Vagina (tissue), 2 donors: ENCODE measurements at regions not wholly inside any gene's neighbourhood (a gene's known extent, or its start where the extent isn't known, plus 50 kb on each side); places are given as distances from the start of the nearest gene placed in this dataset.
"Not testable (repeated sequence)": the region's sequence is repeated elsewhere in the genome, so short reads cannot be mapped to it uniquely, and the experiment has no call there.

Source experiments
- DNase-seq, 2 donors: peaks; one replicate each; pipeline ENCODE4 v3.0.0-alpha.2; 2017; ENCODE audit errors: extremely low spot score in 2 of 2
- H3K27ac ChIP-seq: fragments of 200-600 bp; sonication (generic); one replicate; pipeline ENCODE4 v1.5.1; 2019
- H3K27me3 ChIP-seq: fragments of 200-600 bp; sonication (generic); one replicate; pipeline ENCODE4 v1.5.1; 2019
- H3K36me3 ChIP-seq, 2 donors: fragments of 200-600 bp; sonication (generic); one replicate each; pipeline ENCODE4 v1.5.1; 2017 to 2019
- H3K4me1 ChIP-seq: fragments of 200-600 bp; sonication (generic); one replicate; pipeline ENCODE4 v1.5.1; 2019
- H3K4me3 ChIP-seq, 2 donors: fragments of 200-600 bp; sonication (generic); 1 replicate in 1 of 2; 2 replicates in 1 of 2; pipeline ENCODE4 v1.5.1; 2016 to 2019
- H3K9me3 ChIP-seq: fragments of 200-600 bp; sonication (generic); one replicate; pipeline ENCODE4 v1.5.1; 2019
- POLR2A ChIP-seq, 2 donors: fragments of 450-650 bp; IDR thresholded peaks; one replicate each; pipeline ENCODE4 v1.6.1; 2017; ENCODE audit warnings: antibody characterized with exemption in 2 of 2, mild to moderate bottlenecking in 2 of 2, moderate library complexity in 2 of 2
- POLR2AphosphoS5 ChIP-seq, 2 donors: sonication (generic); formaldehyde crosslinking; IDR thresholded peaks; one replicate each; pipeline ENCODE4 v1.9.0; 2017; ENCODE audit warnings: antibody characterized with exemption in 2 of 2, mild to moderate bottlenecking in 2 of 2, low read depth in 1 of 2; ENCODE audit not compliant: insufficient read depth in 1 of 2
- intact Hi-C: fragments of 100-400 bp; cut with DNase I; formaldehyde crosslinking; loops from one replicate; pipeline ENCODE4 v1.15.1; 2023
- TF ChIP-seq, protein P1 (sequence below), 3 experiments: fragments of 450-650 bp in 2 of 3; fragments of 200-600 bp in 1 of 3; sonication (generic) in 1 of 3; IDR thresholded peaks; one replicate each; pipeline ENCODE4 v1.5.1; 2017 to 2019; ENCODE audit warnings: antibody characterized with exemption in 3 of 3, mild to moderate bottlenecking in 2 of 3, moderate library complexity in 2 of 3

DNA sequence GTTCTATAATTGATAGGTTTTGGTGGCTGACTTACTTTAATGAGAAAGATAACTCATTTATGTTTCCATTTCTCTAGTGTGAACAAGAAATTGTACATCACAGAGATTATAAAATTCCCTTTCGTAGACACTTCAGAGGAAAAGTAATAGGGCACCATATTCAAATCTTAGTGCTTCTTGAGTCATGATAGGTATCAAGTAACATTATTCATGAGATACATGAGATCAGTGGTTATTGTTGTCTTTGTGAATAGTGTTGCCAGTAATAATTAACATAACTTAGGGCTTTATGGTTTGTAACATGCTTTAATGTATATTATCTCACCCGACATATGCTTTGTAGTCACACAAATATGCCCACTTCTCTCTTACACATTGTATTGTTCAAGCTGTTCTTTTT, 73.7 kb upstream of the IL15 start:
- TF ChIP-seq, protein P1, sequence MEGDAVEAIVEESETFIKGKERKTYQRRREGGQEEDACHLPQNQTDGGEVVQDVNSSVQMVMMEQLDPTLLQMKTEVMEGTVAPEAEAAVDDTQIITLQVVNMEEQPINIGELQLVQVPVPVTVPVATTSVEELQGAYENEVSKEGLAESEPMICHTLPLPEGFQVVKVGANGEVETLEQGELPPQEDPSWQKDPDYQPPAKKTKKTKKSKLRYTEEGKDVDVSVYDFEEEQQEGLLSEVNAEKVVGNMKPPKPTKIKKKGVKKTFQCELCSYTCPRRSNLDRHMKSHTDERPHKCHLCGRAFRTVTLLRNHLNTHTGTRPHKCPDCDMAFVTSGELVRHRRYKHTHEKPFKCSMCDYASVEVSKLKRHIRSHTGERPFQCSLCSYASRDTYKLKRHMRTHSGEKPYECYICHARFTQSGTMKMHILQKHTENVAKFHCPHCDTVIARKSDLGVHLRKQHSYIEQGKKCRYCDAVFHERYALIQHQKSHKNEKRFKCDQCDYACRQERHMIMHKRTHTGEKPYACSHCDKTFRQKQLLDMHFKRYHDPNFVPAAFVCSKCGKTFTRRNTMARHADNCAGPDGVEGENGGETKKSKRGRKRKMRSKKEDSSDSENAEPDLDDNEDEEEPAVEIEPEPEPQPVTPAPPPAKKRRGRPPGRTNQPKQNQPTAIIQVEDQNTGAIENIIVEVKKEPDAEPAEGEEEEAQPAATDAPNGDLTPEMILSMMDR (IDR thresholded peaks at IDR 0.05) = no peak
- TF ChIP-seq POLR2AphosphoS5 (IDR thresholded peaks at IDR 0.05; ENCODE audit: insufficient read depth in 1 of 2, low read depth in 1 of 2) = no peak
- no peak for TF ChIP-seq POLR2A (IDR thresholded peaks at IDR 0.05)
- Histone ChIP-seq H3K27me3 (no peaks in the 10 kb centered on the region), H3K4me3 (no peak overlapping the region), H3K27ac (no peak overlapping the region), H3K36me3 (no peaks in the 10 kb centered on the region), H3K4me1 (no peaks in the 10 kb centered on the region), H3K9me3 (no peaks in the 10 kb centered on the region)
- intact Hi-C loops = no loop called here
- no peak for DNase-seq

DNA sequence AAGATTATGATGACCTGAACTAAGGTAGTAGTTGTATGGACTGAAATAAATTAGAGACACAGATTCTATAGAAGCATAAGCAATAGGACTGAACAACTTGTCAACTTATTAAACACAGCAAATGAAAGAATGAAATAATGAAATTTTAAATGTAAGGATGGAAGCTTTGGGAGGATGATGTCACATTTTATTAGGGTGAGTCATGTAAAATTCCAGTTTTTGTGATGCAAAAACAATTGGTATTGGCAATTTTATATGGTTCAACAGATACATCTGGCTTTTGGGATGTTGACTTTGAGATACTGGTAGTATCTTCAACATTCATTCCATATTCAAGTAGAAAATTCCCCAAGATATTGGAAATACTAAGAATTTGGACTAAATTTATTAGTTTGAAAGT, 72.7 kb upstream of the IL15 start:
- DNase-seq = no peak
- TF ChIP-seq POLR2A (IDR thresholded peaks at IDR 0.05) (no peak), POLR2AphosphoS5 (IDR thresholded peaks at IDR 0.05; ENCODE audit: insufficient read depth in 1 of 2, low read depth in 1 of 2) (no peak)
- TF ChIP-seq, protein P1 (IDR thresholded peaks at IDR 0.05) = no peak
- Histone ChIP-seq H3K4me3 (no peak overlapping the region), H3K4me1 (no peaks in the 10 kb centered on the region), H3K27ac (no peak overlapping the region), H3K27me3 (no peaks in the 10 kb centered on the region), H3K9me3 (no peaks in the 10 kb centered on the region), H3K36me3 (no peaks in the 10 kb centered on the region)
- intact Hi-C loops = no loop called here

DNA sequence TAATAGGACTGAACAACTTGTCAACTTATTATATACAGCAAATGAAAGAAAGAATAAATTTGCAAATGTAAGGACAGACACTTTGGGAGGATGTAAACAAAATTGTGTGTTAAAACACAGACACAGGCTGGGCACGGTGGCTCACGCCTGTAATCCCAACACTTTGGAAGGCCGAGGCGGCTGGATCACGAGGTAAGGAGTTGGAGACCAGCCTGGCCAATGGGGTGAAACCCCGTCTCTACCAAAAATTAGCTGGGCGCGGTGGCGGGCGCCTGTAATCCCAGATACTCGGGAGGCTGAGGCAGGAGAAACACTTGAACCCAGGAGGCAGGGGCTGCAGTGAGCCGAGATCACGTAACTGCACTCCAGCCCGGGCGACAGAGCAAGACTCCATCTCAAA, 71.4 kb upstream of the IL15 start:
- H3K27me3 ChIP-seq, H3K36me3 ChIP-seq, H3K27ac ChIP-seq, DNase-seq, H3K4me3 ChIP-seq, intact Hi-C loops, H3K4me1 ChIP-seq, H3K9me3 ChIP-seq: not testable (repeated sequence)

DNA sequence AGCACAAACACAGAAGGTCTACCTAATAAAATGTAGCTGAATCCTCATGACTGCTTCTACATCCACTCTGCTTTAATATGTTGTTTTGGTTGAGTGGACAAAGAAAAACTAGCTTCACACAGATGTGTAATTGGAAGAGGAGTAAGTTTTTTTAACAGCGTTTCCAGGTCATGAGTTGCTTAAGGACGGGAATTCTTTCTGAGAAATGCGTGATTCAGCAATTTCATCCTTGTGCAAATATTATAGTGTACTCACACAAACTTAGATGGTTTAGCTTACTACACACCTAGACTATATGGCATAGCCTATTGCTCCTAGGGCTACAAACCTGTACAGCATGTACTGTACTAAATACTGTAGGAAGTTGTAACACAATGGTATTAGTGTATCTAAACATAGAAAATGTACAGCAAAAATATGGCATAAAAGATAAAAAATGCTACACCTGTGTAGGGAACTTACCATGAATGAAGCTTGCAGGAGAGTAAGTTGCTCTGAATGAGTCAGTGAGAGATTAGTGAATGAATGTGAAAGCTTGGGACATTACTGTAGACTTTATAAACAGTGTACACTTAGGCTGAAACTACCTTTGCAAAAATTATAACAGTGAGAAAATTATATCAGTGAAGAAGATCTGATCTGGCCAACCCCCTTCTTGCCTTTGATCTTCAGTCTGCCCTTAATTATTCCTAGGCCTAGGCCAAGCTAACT, 70.8 kb upstream of the IL15 start:
- no peaks in the 10 kb centered on the region for H3K36me3 ChIP-seq
- H3K27ac ChIP-seq = no peak overlapping the region
- no peak for DNase-seq
- TF ChIP-seq, protein P1 (IDR thresholded peaks at IDR 0.05) = no peak
- no peak for TF ChIP-seq POLR2A (IDR thresholded peaks at IDR 0.05)
- no peak for TF ChIP-seq POLR2AphosphoS5 (IDR thresholded peaks at IDR 0.05; ENCODE audit: insufficient read depth in 1 of 2, low read depth in 1 of 2)
- H3K4me1 ChIP-seq = no peaks in the 10 kb centered on the region
- no peaks in the 10 kb centered on the region for H3K27me3 ChIP-seq
- H3K9me3 ChIP-seq = no peaks in the 10 kb centered on the region
- intact Hi-C loops = no loop called here
- H3K4me3 ChIP-seq = no peak overlapping the region

DNA sequence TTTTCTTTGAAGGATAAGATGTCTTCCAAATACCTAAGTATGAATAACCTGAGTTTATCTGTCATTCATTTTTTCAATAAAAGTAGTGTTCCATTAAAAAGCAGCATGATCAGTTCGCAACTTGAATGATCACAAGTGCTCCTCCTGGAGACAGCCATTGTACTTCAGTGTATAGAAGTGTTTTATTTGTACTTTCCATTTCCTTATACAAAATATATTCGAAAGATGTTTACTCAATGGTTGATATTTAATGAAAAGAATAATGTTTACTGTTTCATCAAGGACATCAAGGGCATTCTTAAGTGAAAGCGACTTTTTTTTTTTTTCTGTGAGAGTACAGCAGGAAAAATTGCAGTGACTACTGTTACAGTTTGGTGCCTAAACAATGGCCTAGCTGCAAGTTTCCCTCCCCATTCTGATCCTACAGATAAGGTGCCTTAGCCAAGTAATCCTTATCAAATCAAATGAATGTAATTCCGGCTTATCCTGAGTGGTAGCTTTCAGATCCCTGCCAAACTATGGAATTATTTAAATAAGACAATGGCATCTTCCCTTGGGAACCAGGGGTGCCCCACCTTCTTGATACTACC, 69.0 kb upstream of the IL15 start:
- intact Hi-C loops = no loop called here
- no peak overlapping the region for H3K27ac ChIP-seq
- H3K36me3 ChIP-seq = no peaks in the 10 kb centered on the region
- no peaks in the 10 kb centered on the region for H3K9me3 ChIP-seq
- H3K4me1 ChIP-seq = no peaks in the 10 kb centered on the region
- TF ChIP-seq POLR2AphosphoS5 (IDR thresholded peaks at IDR 0.05; ENCODE audit: insufficient read depth in 1 of 2, low read depth in 1 of 2) (no peak), POLR2A (IDR thresholded peaks at IDR 0.05) (no peak)
- TF ChIP-seq, protein P1 (IDR thresholded peaks at IDR 0.05) = no peak
- DNase-seq = no peak
- no peak overlapping the region for H3K4me3 ChIP-seq
- H3K27me3 ChIP-seq = no peaks in the 10 kb centered on the region
